ENCODE measurements at regions not wholly inside any gene's neighbourhood (a gene's known extent, or its start where the extent isn't known, plus 50 kb on each side); places are given as distances from the start of the nearest gene placed in this dataset.
"Not testable (repeated sequence)": the region's sequence is repeated elsewhere in the genome, so short reads cannot be mapped to it uniquely, and the experiment has no call there.

DNA sequence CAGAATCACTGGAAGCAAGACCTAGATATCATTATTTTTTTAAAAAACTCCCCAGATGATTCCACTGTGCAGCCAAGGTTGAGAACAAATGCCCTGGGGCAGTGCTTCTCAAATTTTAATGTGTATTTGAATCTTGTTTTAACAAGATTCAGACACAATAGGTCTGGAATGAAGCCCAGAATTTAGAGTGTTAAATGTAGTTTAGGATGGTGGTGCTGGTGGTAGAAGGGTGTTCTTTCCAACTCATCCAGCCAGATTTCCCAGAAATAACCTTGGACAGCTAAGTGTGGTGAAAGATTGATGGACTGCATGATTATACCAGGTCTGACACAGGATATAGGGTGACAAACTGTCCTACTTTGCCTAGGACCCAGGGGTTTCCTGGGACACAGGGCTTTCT lies 120.1 kb upstream of the MED14 start:
- DNase-seq, result no peak
- no peaks in the 10 kb centered on the region for H3K27me3 ChIP-seq
- no peak for TF ChIP-seq POLR2A (IDR thresholded peaks at IDR 0.05)
- TF ChIP-seq, protein P1, sequence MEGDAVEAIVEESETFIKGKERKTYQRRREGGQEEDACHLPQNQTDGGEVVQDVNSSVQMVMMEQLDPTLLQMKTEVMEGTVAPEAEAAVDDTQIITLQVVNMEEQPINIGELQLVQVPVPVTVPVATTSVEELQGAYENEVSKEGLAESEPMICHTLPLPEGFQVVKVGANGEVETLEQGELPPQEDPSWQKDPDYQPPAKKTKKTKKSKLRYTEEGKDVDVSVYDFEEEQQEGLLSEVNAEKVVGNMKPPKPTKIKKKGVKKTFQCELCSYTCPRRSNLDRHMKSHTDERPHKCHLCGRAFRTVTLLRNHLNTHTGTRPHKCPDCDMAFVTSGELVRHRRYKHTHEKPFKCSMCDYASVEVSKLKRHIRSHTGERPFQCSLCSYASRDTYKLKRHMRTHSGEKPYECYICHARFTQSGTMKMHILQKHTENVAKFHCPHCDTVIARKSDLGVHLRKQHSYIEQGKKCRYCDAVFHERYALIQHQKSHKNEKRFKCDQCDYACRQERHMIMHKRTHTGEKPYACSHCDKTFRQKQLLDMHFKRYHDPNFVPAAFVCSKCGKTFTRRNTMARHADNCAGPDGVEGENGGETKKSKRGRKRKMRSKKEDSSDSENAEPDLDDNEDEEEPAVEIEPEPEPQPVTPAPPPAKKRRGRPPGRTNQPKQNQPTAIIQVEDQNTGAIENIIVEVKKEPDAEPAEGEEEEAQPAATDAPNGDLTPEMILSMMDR (IDR thresholded peaks at IDR 0.05), result no peak

DNA sequence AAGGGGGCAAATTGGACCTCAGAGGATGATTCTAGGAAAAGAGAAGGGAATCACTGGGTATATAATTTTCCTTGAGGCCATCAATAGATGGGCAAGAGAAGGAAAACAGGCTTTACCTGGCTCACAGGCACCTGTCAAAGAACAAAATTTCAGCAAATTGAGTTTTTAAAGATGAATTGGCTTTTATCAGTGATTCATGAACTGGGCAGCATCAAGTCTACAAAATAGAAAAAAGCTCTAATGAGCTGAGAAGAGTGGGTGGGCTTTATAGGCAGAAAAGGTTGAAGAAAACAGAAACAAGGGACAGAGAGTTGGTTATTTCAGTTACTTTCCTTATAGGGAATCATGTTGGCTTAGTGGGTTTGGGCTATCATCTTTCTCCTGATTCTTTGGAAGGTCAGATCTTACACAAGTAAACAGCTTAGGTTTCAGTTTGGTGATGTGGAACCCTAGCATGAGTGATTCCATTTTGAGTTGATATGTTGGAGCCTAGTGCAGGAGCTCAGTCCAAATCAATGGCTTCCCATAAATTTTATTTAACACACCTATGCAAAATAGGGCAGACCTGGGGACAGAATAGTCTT lies 120.7 kb upstream of the MED14 start:
- intact Hi-C loops (cut with DNase I), result no loop called here
- no peak for TF ChIP-seq POLR2A (IDR thresholded peaks at IDR 0.05)
- TF ChIP-seq, protein P1 (IDR thresholded peaks at IDR 0.05), result no peak
- Histone ChIP-seq H3K4me1 (peaks cover 0 to 3% of the 10 kb centered on the region in 2 donors), H3K9me3 (no peaks in the 10 kb centered on the region), H3K27me3 (no peaks in the 10 kb centered on the region), H3K4me3 (replicated peaks in 1 of 3) (no peak overlapping the region), H3K27ac (no peak overlapping the region), H3K36me3 (no peaks in the 10 kb centered on the region)
- DNase-seq, result no peak

More for the DNA sequence above, 120.1 kb upstream of the MED14 start:
- no peak overlapping the region for H3K4me3 ChIP-seq (replicated peaks in 1 of 3)
- peaks cover 0 to 3% of the 10 kb centered on the region in 2 donors for H3K4me1 ChIP-seq
- H3K9me3 ChIP-seq, result no peaks in the 10 kb centered on the region
- H3K36me3 ChIP-seq, result no peaks in the 10 kb centered on the region
- H3K27ac ChIP-seq, result no peak overlapping the region
- intact Hi-C loops (cut with DNase I), result no loop called here

DNA sequence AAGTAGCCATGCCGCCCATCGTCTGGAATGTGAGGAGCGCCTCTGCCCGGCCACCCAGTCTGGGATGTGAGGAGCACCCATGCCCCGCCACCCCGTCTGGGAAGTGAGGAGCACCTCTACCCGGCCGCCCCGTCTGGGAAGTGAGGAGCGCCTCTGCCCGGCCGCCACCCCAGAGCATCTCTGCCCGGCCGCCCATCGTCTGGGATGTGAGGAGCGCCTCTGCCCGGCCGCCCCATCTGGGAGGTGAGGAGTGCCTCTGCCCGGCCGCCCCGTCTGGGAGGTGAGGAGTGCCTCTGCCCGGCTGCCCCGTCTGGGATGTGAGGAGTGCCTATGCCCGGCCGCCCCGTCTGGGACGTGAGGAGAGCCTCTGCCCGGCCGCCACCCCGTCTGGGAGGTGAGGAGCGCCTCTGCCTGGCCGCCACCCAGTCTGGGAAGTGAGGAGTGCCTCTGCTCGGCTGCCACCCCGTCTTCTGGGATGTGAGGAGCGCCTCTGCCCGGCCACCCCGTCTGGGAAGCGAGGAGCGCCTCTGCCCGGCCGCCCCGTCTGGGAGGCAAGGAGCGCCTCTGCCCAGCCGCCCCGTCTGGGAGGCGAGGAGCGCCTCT lies 126.7 kb upstream of the MED14 start:
- H3K4me3 ChIP-seq (replicated peaks in 1 of 3); H3K4me1 ChIP-seq; H3K27me3 ChIP-seq; DNase-seq; H3K9me3 ChIP-seq; H3K27ac ChIP-seq; intact Hi-C loops (cut with DNase I); H3K36me3 ChIP-seq: not testable (repeated sequence)
- 97 to 99% methylated on average over 8 to 12 of the region's 47 CpGs for WGBS, 2 donors

DNA sequence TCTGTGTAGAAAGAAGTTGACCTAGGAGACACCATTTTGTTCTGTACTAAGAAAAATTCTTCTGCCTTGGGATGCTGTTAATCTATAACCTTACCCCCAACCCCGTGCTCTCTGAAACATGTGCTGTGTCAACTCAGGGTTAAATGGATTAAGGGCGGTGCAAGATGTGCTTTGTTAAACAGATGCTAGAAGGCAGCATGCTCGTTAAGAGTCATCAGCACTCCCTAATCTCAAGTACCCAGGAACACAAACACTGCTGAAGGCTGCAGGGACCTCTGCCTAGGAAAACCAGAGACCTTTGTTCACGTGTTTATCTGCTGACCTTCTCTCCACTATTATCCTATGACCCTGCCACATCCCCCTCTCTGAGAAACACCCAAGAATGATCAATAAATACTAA lies 127.9 kb upstream of the MED14 start:
- intact Hi-C loops (cut with DNase I); H3K9me3 ChIP-seq; H3K4me3 ChIP-seq (replicated peaks in 1 of 3); H3K36me3 ChIP-seq; DNase-seq; H3K27me3 ChIP-seq; H3K27ac ChIP-seq: not testable (repeated sequence)
- H3K4me1 ChIP-seq, result peaks cover 7 to 11% of the 10 kb centered on the region in 2 donors
- WGBS, 2 donors, result 18 to 32% methylated on average over 4 of the region's 4 CpGs

DNA sequence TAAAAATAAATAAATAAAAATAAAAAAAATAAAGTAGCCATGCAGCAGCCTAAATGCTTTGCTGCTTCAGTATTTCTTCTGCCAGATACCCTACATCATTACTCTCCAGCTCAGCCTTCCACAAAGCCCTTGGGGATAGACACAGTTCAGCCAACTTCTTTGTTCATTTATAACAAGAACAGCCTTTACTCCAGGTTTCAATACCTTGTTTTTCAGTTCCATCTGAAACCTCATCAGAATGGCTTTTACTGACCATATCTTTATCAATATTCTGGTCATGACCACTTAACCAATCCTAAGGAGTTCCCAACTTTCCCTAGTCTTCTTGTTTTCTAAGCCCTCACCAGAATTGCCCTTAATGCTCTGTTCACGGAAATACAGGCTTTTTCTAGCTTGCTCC lies 128.3 kb upstream of the MED14 start:
- Histone ChIP-seq H3K36me3 (no peaks in the 10 kb centered on the region), H3K9me3 (no peaks in the 10 kb centered on the region), H3K27ac (no peak overlapping the region), H3K4me1 (peaks cover 7 to 11% of the 10 kb centered on the region in 2 donors), H3K4me3 (replicated peaks in 1 of 3) (no peak overlapping the region), H3K27me3 (no peaks in the 10 kb centered on the region)
- no peak for DNase-seq
- intact Hi-C loops (cut with DNase I), result no loop called here
- 92 to 94% methylated on average over 1 of the region's 1 CpG for WGBS, 2 donors
- TF ChIP-seq POLR2A (IDR thresholded peaks at IDR 0.05), result no peak
- TF ChIP-seq, protein P1 (IDR thresholded peaks at IDR 0.05), result no peak

DNA sequence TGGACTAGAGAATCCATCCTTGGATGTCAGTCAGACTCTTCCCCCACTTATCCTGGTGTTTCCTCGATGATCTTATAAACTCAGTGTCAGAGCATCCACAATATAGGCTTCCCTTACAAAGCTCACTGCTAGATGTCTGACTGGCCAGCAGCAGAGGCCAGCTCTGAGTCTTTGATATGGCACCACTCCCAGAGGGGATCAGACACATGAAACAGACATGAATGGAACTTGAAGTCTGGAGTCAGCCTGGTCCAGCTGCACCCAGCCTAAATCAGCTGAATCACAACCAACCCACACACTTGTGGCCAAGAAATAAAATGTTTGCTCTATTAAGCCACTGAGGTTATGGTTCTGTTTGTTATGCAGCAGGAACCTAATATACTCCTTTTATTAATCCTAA lies 129.6 kb upstream of the MED14 start:
- no peak for DNase-seq
- intact Hi-C loops (cut with DNase I), result no loop called here
- Histone ChIP-seq H3K27ac (no peak overlapping the region), H3K9me3 (no peaks in the 10 kb centered on the region), H3K27me3 (no peaks in the 10 kb centered on the region), H3K4me1 (peaks cover 7 to 11% of the 10 kb centered on the region in 2 donors), H3K36me3 (no peaks in the 10 kb centered on the region), H3K4me3 (replicated peaks in 1 of 3) (no peak overlapping the region)
- TF ChIP-seq, protein P1 (IDR thresholded peaks at IDR 0.05), result no peak
- TF ChIP-seq POLR2A (IDR thresholded peaks at IDR 0.05), result no peak
- WGBS, 2 donors, result 78 to 86% methylated on average over 1 of the region's 1 CpG

All from thyroid gland (tissue), 4 donors.